CD14-positive monocyte (primary cell): ENCODE measurements at regions not wholly inside any gene's neighbourhood (a gene's known extent, or its start where the extent isn't known, plus 50 kb on each side); places are given as distances from the start of the nearest gene placed in this dataset.
"Not testable (repeated sequence)": the region's sequence is repeated elsewhere in the genome, so short reads cannot be mapped to it uniquely, and the experiment has no call there.

Experiments used
- DNase-seq, 3 donors: peaks; one replicate each; pipeline ENCODE4 v3.0.0-alpha.2; 2011 to 2022
- H2AFZ ChIP-seq: 2 replicates; pipeline ENCODE4 v1.6.0; 2012; ENCODE audit warnings: mild to moderate bottlenecking, low read depth, low read length, inconsistent platforms; ENCODE audit not compliant: insufficient read depth, poor library complexity, severe bottlenecking
- H3K27ac ChIP-seq, 2 donors: 1 replicate in 1 of 2; 2 replicates in 1 of 2; pipeline ENCODE4 v1.5.1; 2012 to 2013; ENCODE audit warnings: low read length in 2 of 2, control low read depth in 1 of 2, inconsistent platforms in 1 of 2, low read depth in 1 of 2, mild to moderate bottlenecking in 1 of 2
- H3K27me3 ChIP-seq, 2 donors: one replicate each; pipeline versions ENCODE4 v1.6.0 to v1.6.1; 2011 to 2013; ENCODE audit warnings: low read length in 2 of 2; ENCODE audit not compliant: control insufficient read depth in 2 of 2, insufficient read depth in 2 of 2
- H3K36me3 ChIP-seq, 2 donors: replicated peaks in 1 of 2; 1 replicate in 1 of 2; 2 replicates in 1 of 2; pipeline versions ENCODE4 v1.5.1 to v1.6.1; 2012 to 2013; ENCODE audit warnings: low read length in 2 of 2, control low read depth in 1 of 2, inconsistent platforms in 1 of 2, mild to moderate bottlenecking in 1 of 2; ENCODE audit not compliant: insufficient read depth in 2 of 2, control insufficient read depth in 1 of 2
- H3K4me1 ChIP-seq, 2 donors: 1 replicate in 1 of 2; 2 replicates in 1 of 2; pipeline versions ENCODE4 v1.5.1 to v1.6.1; 2012 to 2013; ENCODE audit warnings: low read length in 2 of 2, control low read depth in 1 of 2, inconsistent platforms in 1 of 2, mild to moderate bottlenecking in 1 of 2, moderate library complexity in 1 of 2; ENCODE audit not compliant: insufficient read depth in 2 of 2, control insufficient read depth in 1 of 2
- H3K4me2 ChIP-seq: replicated peaks from 2 replicates; pipeline ENCODE3; 2012; ENCODE audit warnings: low read length, moderate library complexity, mild to moderate bottlenecking; ENCODE audit not compliant: poor library complexity, severe bottlenecking; ENCODE audit errors: extremely low read depth
- H3K4me3 ChIP-seq, 3 experiments: fragments of 200-600 bp in 1 of 3; sonication (generic) in 1 of 3; replicated peaks in 1 of 3; 1 replicate in 2 of 3; 2 replicates in 1 of 3; pipeline ENCODE4 v1.5.1; 2011 to 2013; ENCODE audit warnings: low read length in 3 of 3, mild to moderate bottlenecking in 3 of 3, control low read depth in 2 of 3, low read depth in 2 of 3, inconsistent platforms in 1 of 3, moderate library complexity in 1 of 3
- H3K79me2 ChIP-seq: 2 replicates; pipeline ENCODE4 v1.6.0; 2012; ENCODE audit warnings: mild to moderate bottlenecking, control low read depth, inconsistent platforms, low read length, moderate library complexity; ENCODE audit not compliant: insufficient read depth
- H3K9ac ChIP-seq: 2 replicates; pipeline ENCODE4 v1.6.0; 2017; ENCODE audit warnings: low read length, mild to moderate bottlenecking; ENCODE audit not compliant: insufficient read depth, poor library complexity, severe bottlenecking
- H3K9me3 ChIP-seq, 2 donors: replicated peaks in 1 of 2; 1 replicate in 1 of 2; 2 replicates in 1 of 2; pipeline versions ENCODE4 v1.5.1 to v1.6.1; 2012 to 2013; ENCODE audit warnings: low read length in 2 of 2, control low read depth in 1 of 2; ENCODE audit not compliant: control insufficient read depth in 1 of 2, insufficient read depth in 1 of 2
- H4K20me1 ChIP-seq: 2 replicates; pipeline ENCODE4 v1.6.0; 2012; ENCODE audit warnings: mild to moderate bottlenecking, low read length, control low read depth, moderate library complexity; ENCODE audit not compliant: insufficient read depth
- H3K27ac Mint-ChIP-seq, 7 donors: one replicate each; pipeline ENCODE4 v1.8.0; 2020; ENCODE audit warnings: mild to moderate bottlenecking in 7 of 7, mixed read lengths in 7 of 7, moderate library complexity in 6 of 7, inconsistent platforms in 2 of 7
- H3K27me3 Mint-ChIP-seq, 3 donors: one replicate each; pipeline ENCODE4 v1.8.0; 2021 to 2022; ENCODE audit warnings: low read depth in 3 of 3, mild to moderate bottlenecking in 3 of 3, mixed read lengths in 3 of 3, moderate library complexity in 3 of 3, inconsistent platforms in 1 of 3
- H3K36me3 Mint-ChIP-seq, 2 donors: one replicate each; pipeline ENCODE4 v1.8.0; 2020; ENCODE audit warnings: mixed read lengths in 2 of 2, inconsistent platforms in 1 of 2, mild to moderate bottlenecking in 1 of 2
- H3K4me1 Mint-ChIP-seq: one replicate; pipeline ENCODE4 v1.8.0; 2020; ENCODE audit warnings: mild to moderate bottlenecking, mixed read lengths
- H3K4me3 Mint-ChIP-seq, 2 donors: one replicate each; pipeline ENCODE4 v1.8.0; 2020; ENCODE audit warnings: mild to moderate bottlenecking in 2 of 2, mixed read lengths in 2 of 2, moderate library complexity in 1 of 2
- H3K9me3 Mint-ChIP-seq, 7 donors: one replicate each; pipeline ENCODE4 v1.8.0; 2020 to 2022; ENCODE audit warnings: mixed read lengths in 7 of 7, mild to moderate bottlenecking in 6 of 7, moderate library complexity in 6 of 7, inconsistent platforms in 2 of 7
- CTCF ChIP-seq: fragments of 200-600 bp; IDR thresholded peaks from one replicate; pipeline ENCODE4 v1.8.0; 2022; ENCODE audit warnings: antibody characterized with exemption, mild to moderate bottlenecking
- WGBS: methylation state at CpG from one replicate; pipeline ENCODE4 v1.1.5; 2013; ENCODE audit warnings: missing lambda C conversion rate; ENCODE audit not compliant: insufficient coverage; 5-methylcytosine and 5-hydroxymethylcytosine counted together
- intact Hi-C, 2 donors: fragments of 100-400 bp; cut with micrococcal nuclease; formaldehyde crosslinking; loops; one replicate each; pipeline versions ENCODE4 v1.15.0 to v1.15.1; 2023

- H3K9ac ChIP-seq, DNase-seq, H3K4me1 Mint-ChIP-seq, H3K79me2 ChIP-seq, H3K27ac Mint-ChIP-seq, H3K27ac ChIP-seq, H3K36me3 Mint-ChIP-seq, H3K27me3 Mint-ChIP-seq, H3K4me1 ChIP-seq, H3K36me3 ChIP-seq, H3K4me2 ChIP-seq, H2AFZ ChIP-seq, H3K27me3 ChIP-seq, H3K4me3 Mint-ChIP-seq, intact Hi-C loops, H3K4me3 ChIP-seq, H4K20me1 ChIP-seq: not testable (repeated sequence)
- 94% methylated on average over 36 of the region's 38 CpGs for WGBS
- H3K9me3 Mint-ChIP-seq = peaks cover 0 to 28% (median 5%) of the 10 kb centered on the region in 7 donors
- H3K9me3 ChIP-seq = peaks cover 8 to 11% of the 10 kb centered on the region in 2 donors
Observed at GRCh38 chr14:44384601-44385293, 122.3 kb downstream of the FSCB start.

GRCh38 chr14:44384093-44384492 lies 123.0 kb downstream of the FSCB start:
- Mint-ChIP-seq H3K27ac (no peak overlapping the region), H3K9me3 (peaks cover 0 to 30% (median 5%) of the 10 kb centered on the region in 7 donors), H3K4me1 (no peaks in the 10 kb centered on the region), H3K27me3 (peaks cover 0 to 2% (median 0%) of the 10 kb centered on the region in 3 donors), H3K36me3 (no peaks in the 10 kb centered on the region), H3K4me3 (no peak overlapping the region)
- Histone ChIP-seq H3K79me2 (no peaks in the 10 kb centered on the region), H3K4me2 (no peak overlapping the region), H3K27me3 (no peaks in the 10 kb centered on the region), H3K4me3 (no peak overlapping the region), H3K4me1 (no peaks in the 10 kb centered on the region), H3K9ac (no peak overlapping the region), H3K27ac (no peak overlapping the region), H3K36me3 (no peaks in the 10 kb centered on the region), H3K9me3 (peaks cover 12 to 15% of the 10 kb centered on the region in 2 donors), H4K20me1 (no peaks in the 10 kb centered on the region), H2AFZ (no peak overlapping the region)
- WGBS = 86% methylated on average over 5 of the region's 5 CpGs
- intact Hi-C loops = no loop called here
- no peak for DNase-seq
- TF ChIP-seq CTCF = no peak
